ENCODE measurements at regions not wholly inside any gene's neighbourhood (a gene's known extent, or its start where the extent isn't known, plus 50 kb on each side); places are given as distances from the start of the nearest gene placed in this dataset.

DNA sequence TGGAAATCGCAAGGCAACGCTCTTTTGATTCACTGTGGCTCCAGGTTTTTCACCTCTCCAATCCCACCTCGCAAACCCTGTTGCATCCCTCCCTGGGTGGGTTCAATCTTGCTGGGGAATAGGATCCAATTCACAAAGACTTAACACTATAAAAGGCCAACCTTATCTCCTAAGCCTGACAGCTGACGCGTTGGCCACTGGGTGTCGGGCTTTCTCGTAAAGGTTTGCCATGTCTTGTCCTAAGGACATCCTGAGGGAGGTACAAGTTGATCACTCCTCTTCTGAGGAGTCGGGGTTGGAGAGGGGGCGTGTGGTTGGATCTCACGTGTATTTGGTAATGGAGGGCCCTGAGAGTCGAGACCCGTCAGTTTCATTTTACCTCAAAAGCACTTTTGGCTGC lies 112.6 kb upstream of the FZD10 start:
- no peak for DNase-seq
- no peak overlapping the region for H3K4me3 ChIP-seq
- intact Hi-C loops (cut with DNase I; ENCODE audit: low total_unique reads), result loop anchor here (5.0 kb wide), 1 partner anchor 283 kb away; no protein-coding TSS in a partner anchor
- H3K4me1 ChIP-seq, result no peaks in the 10 kb centered on the region
- no peaks in the 10 kb centered on the region for H3K36me3 ChIP-seq
- no peak overlapping the region for H3K27ac ChIP-seq
- H3K9me3 ChIP-seq, result no peaks in the 10 kb centered on the region
- peaks cover 0 to 56% of the 10 kb centered on the region in 2 donors for H3K27me3 ChIP-seq
- TF ChIP-seq, protein P1, sequence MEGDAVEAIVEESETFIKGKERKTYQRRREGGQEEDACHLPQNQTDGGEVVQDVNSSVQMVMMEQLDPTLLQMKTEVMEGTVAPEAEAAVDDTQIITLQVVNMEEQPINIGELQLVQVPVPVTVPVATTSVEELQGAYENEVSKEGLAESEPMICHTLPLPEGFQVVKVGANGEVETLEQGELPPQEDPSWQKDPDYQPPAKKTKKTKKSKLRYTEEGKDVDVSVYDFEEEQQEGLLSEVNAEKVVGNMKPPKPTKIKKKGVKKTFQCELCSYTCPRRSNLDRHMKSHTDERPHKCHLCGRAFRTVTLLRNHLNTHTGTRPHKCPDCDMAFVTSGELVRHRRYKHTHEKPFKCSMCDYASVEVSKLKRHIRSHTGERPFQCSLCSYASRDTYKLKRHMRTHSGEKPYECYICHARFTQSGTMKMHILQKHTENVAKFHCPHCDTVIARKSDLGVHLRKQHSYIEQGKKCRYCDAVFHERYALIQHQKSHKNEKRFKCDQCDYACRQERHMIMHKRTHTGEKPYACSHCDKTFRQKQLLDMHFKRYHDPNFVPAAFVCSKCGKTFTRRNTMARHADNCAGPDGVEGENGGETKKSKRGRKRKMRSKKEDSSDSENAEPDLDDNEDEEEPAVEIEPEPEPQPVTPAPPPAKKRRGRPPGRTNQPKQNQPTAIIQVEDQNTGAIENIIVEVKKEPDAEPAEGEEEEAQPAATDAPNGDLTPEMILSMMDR (IDR thresholded peaks at IDR 0.05), result no peak

DNA sequence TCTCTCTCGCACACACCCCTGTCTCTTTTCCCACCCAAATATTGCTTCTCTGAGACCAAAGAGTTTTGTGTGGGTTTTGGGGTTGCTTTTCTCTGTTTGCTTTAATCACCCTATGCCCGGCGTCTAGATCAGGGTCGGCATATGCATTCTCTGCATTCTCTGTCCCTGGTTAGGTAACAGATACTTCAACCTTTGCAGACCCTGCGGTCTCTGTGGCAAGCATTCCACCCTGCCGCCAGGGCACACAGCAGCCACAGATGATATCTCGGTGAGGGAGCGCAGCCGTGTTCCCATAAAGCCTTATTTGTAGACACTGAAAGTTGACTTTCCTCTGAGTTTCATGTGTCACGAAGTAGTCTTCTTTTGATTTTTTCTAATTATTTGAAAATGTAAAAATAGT lies 110.4 kb upstream of the FZD10 start:
- Histone ChIP-seq H3K36me3 (no peaks in the 10 kb centered on the region), H3K4me3 (no peak overlapping the region), H3K4me1 (no peaks in the 10 kb centered on the region), H3K27ac (no peak overlapping the region), H3K9me3 (no peaks in the 10 kb centered on the region), H3K27me3 (peaks cover 0 to 42% of the 10 kb centered on the region in 2 donors)
- no peak for DNase-seq
- intact Hi-C loops (cut with DNase I; ENCODE audit: low total_unique reads), result no loop called here
- TF ChIP-seq, protein P1 (IDR thresholded peaks at IDR 0.05), result no peak

DNA sequence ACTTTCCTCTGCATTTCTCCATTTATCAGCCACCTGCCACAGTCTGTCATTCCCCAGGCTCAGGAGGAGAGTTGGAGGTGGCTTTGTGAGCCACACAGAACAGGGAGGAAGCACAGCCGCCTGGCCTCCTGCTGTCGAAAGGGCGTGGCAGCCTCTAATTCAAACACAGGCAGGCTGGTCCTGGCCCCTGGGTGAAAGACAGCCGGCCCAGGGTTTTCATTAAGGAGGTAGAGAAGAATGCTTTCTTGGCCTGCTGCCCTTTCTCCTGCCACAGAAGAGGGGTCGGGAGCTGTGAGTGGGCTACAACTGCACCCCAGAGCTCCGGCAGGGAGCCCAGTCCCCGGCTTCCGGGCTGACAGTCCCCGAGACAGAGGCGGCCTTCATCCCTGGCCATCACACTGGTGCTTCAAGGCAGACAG lies 108.6 kb upstream of the FZD10 start:
- no peak for DNase-seq
- intact Hi-C loops (cut with DNase I; ENCODE audit: low total_unique reads), result no loop called here
- H3K9me3 ChIP-seq, result no peaks in the 10 kb centered on the region
- H3K4me1 ChIP-seq, result no peaks in the 10 kb centered on the region
- TF ChIP-seq, protein P1 (IDR thresholded peaks at IDR 0.05), result no peak
- H3K36me3 ChIP-seq, result no peaks in the 10 kb centered on the region
- H3K27ac ChIP-seq, result no peak overlapping the region
- peaks cover 0 to 30% of the 10 kb centered on the region in 2 donors for H3K27me3 ChIP-seq
- no peak overlapping the region for H3K4me3 ChIP-seq

DNA sequence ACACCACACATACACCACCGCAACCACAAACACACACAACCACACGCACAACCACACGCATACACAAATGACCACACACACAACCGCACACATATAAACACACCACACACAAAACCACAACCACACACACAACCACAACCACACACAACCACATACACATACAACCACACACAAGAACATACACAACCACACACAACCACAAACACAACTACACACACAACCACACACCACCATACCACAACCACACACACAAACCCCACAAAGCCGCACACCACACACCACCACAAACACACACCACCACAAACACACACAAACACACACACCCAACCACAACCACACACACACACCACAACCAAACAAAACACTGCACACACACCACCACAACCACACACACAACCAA lies 107.5 kb upstream of the FZD10 start:
- H3K36me3 ChIP-seq, result no peaks in the 10 kb centered on the region
- no peak overlapping the region for H3K4me3 ChIP-seq
- no peaks in the 10 kb centered on the region for H3K9me3 ChIP-seq
- intact Hi-C loops (cut with DNase I; ENCODE audit: low total_unique reads), result no loop called here
- DNase-seq, result no peak
- H3K27ac ChIP-seq, result no peak overlapping the region
- peaks cover 0 to 24% of the 10 kb centered on the region in 2 donors for H3K27me3 ChIP-seq
- TF ChIP-seq, protein P1 (IDR thresholded peaks at IDR 0.05), result no peak
- H3K4me1 ChIP-seq, result no peaks in the 10 kb centered on the region

DNA sequence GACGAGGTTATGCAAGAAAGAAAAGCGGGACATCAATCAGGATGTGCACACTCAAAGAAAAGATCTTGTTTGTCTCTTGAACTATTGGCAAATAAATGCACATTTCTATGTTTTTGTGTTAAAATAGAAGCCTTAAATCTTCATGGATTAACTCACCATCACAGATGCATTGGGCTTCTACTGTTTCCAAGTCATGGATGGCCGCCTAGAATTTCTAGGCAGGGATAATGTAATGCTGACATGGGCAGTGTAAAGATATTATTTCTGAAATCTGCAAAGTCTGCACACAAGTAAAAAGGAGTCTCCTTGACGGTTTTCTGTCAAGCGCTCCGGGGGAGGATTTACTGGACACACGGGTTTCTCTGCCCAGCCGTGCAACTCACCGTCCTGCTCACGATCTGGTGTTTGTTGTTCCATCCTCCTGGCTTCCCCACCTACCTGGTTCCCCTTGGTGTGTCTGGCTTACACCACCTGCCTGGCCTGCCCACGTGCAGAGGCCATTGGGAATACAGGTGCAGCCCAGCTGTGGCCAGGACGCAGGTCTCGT lies 103.3 kb upstream of the FZD10 start:
- Histone ChIP-seq H3K4me1 (no peaks in the 10 kb centered on the region), H3K4me3 (no peak overlapping the region), H3K27ac (no peak overlapping the region), H3K9me3 (no peaks in the 10 kb centered on the region), H3K27me3 (peaks cover 0 to 4% of the 10 kb centered on the region in 2 donors), H3K36me3 (no peaks in the 10 kb centered on the region)
- TF ChIP-seq, protein P1 (IDR thresholded peaks at IDR 0.05), result no peak
- intact Hi-C loops (cut with DNase I; ENCODE audit: low total_unique reads), result no loop called here
- no peak for DNase-seq

DNA sequence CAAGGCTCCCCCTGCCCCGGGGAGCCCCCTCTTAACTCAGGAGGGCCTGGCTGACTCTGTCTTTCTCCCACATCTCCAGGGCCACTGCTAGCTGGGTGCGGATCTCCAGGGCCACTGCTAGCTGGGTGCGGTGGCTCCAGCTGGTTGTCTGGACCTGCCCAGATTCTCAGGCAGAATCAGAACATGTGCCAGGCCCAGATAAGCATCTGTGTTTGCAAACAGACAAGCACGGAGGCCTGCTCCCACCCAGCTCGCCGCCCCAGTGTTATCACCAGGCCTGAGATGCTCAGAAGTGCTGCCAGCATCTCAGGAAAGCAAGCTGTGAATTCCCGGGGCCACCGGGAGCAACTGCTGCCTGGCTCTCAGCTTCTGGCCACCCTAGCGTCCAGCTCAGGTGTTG lies 98.4 kb upstream of the FZD10 start:
- H3K4me3 ChIP-seq, result no peak overlapping the region
- no peak for DNase-seq
- no peaks in the 10 kb centered on the region for H3K9me3 ChIP-seq
- H3K27ac ChIP-seq, result no peak overlapping the region
- no peaks in the 10 kb centered on the region for H3K4me1 ChIP-seq
- H3K36me3 ChIP-seq, result no peaks in the 10 kb centered on the region
- intact Hi-C loops (cut with DNase I; ENCODE audit: low total_unique reads), result no loop called here
- H3K27me3 ChIP-seq, result peaks cover 0 to 2% of the 10 kb centered on the region in 2 donors
- TF ChIP-seq, protein P1 (IDR thresholded peaks at IDR 0.05), result no peak

Data from tibial artery (tissue), 4 donors.